HCT116 (cell line): ENCODE measurements at regions not wholly inside any gene's neighbourhood (a gene's known extent, or its start where the extent isn't known, plus 50 kb on each side); places are given as distances from the start of the nearest gene placed in this dataset.

ENCODE experiments used
- CTCF ChIP-seq, 3 experiments: fragments of 200-600 bp in 1 of 3; sonication (generic) in 1 of 3; IDR thresholded peaks in 2 of 3; conservative IDR thresholded peaks in 1 of 3; 2 replicates each; pipeline ENCODE4 v1.5.1; 2012 to 2017; ENCODE audit warnings: low read depth in 2 of 3, low read length in 2 of 3, antibody characterized with exemption in 1 of 3, borderline replicate concordance in 1 of 3, control low read depth in 1 of 3, mild to moderate bottlenecking in 1 of 3, mixed read lengths in 1 of 3, mixed run types in 1 of 3, moderate library complexity in 1 of 3; ENCODE audit not compliant: insufficient read depth in 1 of 3
- EZH2 ChIP-seq: fragments of 200-600 bp; sonication (generic); IDR thresholded peaks from 2 replicates; pipeline ENCODE4 v1.6.1; 2017; ENCODE audit warnings: antibody characterized with exemption, mixed run types
- JUND ChIP-seq: IDR thresholded peaks from 2 replicates; pipeline ENCODE4 v1.6.1; 2012
- POLR2AphosphoS5 ChIP-seq: IDR thresholded peaks from 2 replicates; pipeline ENCODE4 v1.6.1; 2011; ENCODE audit warnings: mild to moderate bottlenecking, low read depth, low read length, moderate library complexity

GRCh38 chr3:14300721-14301399 lies 101.5 kb upstream of the SLC6A6 start:
- no peak for TF ChIP-seq CTCF (IDR thresholded peaks at IDR 0.05 in 2 of 3, conservative IDR thresholded peaks at IDR 0.05 in 1 of 3; ENCODE audit: borderline replicate concordance in 1 of 3, insufficient read depth in 1 of 3, low read depth in 2 of 3, low read length in 2 of 3)
- no peak for TF ChIP-seq POLR2AphosphoS5
- no peak for TF ChIP-seq JUND
- no peak for TF ChIP-seq EZH2
